ENCODE measurements at regions not wholly inside any gene's neighbourhood (a gene's known extent, or its start where the extent isn't known, plus 50 kb on each side); places are given as distances from the start of the nearest gene placed in this dataset.

- H3K27ac ChIP-seq, result no peak overlapping the region
- DNase-seq, result no peak
Measured at GRCh38 chr18:72427721-72428120, 116.4 kb downstream of the CBLN2 start.

GRCh38 chr18:72419914-72420313 lies 124.2 kb downstream of the CBLN2 start:
- Histone ChIP-seq H3K4me3 (no peak overlapping the region), H3K36me3 (no peaks in the 10 kb centered on the region), H3K9me3 (no peaks in the 10 kb centered on the region), H3K4me1 (no peaks in the 10 kb centered on the region), H3K27me3 (no peaks in the 10 kb centered on the region), H3K27ac (no peak overlapping the region)
- intact Hi-C loops (cut with DNase I; ENCODE audit: low total_unique reads) (no loop called here), in situ Hi-C loops (cut with MboI; ENCODE audit: low sequenced_read_pairs in 4 of 4) (no loop called here)
- DNase-seq, result no peak
- TF ChIP-seq POLR2A (IDR thresholded peaks at IDR 0.05) (no peak), CTCF (IDR thresholded peaks at IDR 0.05 in 4 of 5, conservative IDR thresholded peaks at IDR 0.05 in 1 of 5) (no peak)
- ATAC-seq, result no peak

More at GRCh38 chr18:72427721-72428120, 116.4 kb downstream of the CBLN2 start:
- no peaks in the 10 kb centered on the region for H3K9me3 ChIP-seq
- intact Hi-C loops (cut with DNase I; ENCODE audit: low total_unique reads), result no loop called here
- H3K36me3 ChIP-seq, result no peaks in the 10 kb centered on the region
- no peak overlapping the region for H3K4me3 ChIP-seq
- TF ChIP-seq CTCF (IDR thresholded peaks at IDR 0.05 in 4 of 5, conservative IDR thresholded peaks at IDR 0.05 in 1 of 5) (no peak), POLR2A (IDR thresholded peaks at IDR 0.05) (no peak)
- H3K4me1 ChIP-seq, result no peaks in the 10 kb centered on the region
- ATAC-seq, result no peak
- in situ Hi-C loops (cut with MboI; ENCODE audit: low sequenced_read_pairs in 4 of 4), result no loop called here
- no peaks in the 10 kb centered on the region for H3K27me3 ChIP-seq

GRCh38 chr18:72412927-72413326 lies 131.2 kb downstream of the CBLN2 start:
- Histone ChIP-seq H3K4me3 (no peak overlapping the region), H3K36me3 (no peaks in the 10 kb centered on the region), H3K27me3 (no peaks in the 10 kb centered on the region), H3K9me3 (no peaks in the 10 kb centered on the region), H3K27ac (no peak overlapping the region), H3K4me1 (no peaks in the 10 kb centered on the region)
- intact Hi-C loops (cut with DNase I; ENCODE audit: low total_unique reads), result no loop called here
- TF ChIP-seq POLR2A (IDR thresholded peaks at IDR 0.05) (no peak), CTCF (IDR thresholded peaks at IDR 0.05 in 4 of 5, conservative IDR thresholded peaks at IDR 0.05 in 1 of 5) (no peak)
- DNase-seq (no peak), ATAC-seq (no peak)
- in situ Hi-C loops (cut with MboI; ENCODE audit: low sequenced_read_pairs in 4 of 4), result no loop called here

GRCh38 chr18:72411261-72411660 lies 132.9 kb downstream of the CBLN2 start:
- Histone ChIP-seq H3K4me3 (no peak overlapping the region), H3K27ac (no peak overlapping the region), H3K4me1 (no peaks in the 10 kb centered on the region), H3K36me3 (no peaks in the 10 kb centered on the region), H3K9me3 (no peaks in the 10 kb centered on the region), H3K27me3 (no peaks in the 10 kb centered on the region)
- no peak for TF ChIP-seq POLR2A (IDR thresholded peaks at IDR 0.05)
- TF ChIP-seq CTCF (IDR thresholded peaks at IDR 0.05 in 4 of 5, conservative IDR thresholded peaks at IDR 0.05 in 1 of 5), result no peak
- ATAC-seq (no peak), DNase-seq (no peak)
- in situ Hi-C loops (cut with MboI; ENCODE audit: low sequenced_read_pairs in 4 of 4) (no loop called here), intact Hi-C loops (cut with DNase I; ENCODE audit: low total_unique reads) (no loop called here)

GRCh38 chr18:72410399-72410798 lies 133.7 kb downstream of the CBLN2 start:
- no peaks in the 10 kb centered on the region for H3K36me3 ChIP-seq
- intact Hi-C loops (cut with DNase I; ENCODE audit: low total_unique reads) (no loop called here), in situ Hi-C loops (cut with MboI; ENCODE audit: low sequenced_read_pairs in 4 of 4) (no loop called here)
- H3K9me3 ChIP-seq, result no peaks in the 10 kb centered on the region
- no peak for TF ChIP-seq POLR2A (IDR thresholded peaks at IDR 0.05)
- no peak for TF ChIP-seq CTCF (IDR thresholded peaks at IDR 0.05 in 4 of 5, conservative IDR thresholded peaks at IDR 0.05 in 1 of 5)
- no peak overlapping the region for H3K4me3 ChIP-seq
- no peak for ATAC-seq
- no peaks in the 10 kb centered on the region for H3K27me3 ChIP-seq
- DNase-seq, result no peak
- no peaks in the 10 kb centered on the region for H3K4me1 ChIP-seq
- no peak overlapping the region for H3K27ac ChIP-seq
